NCI-H774 (cell line): ENCODE measurements at regions not wholly inside any gene's neighbourhood (a gene's known extent, or its start where the extent isn't known, plus 50 kb on each side); places are given as distances from the start of the nearest gene placed in this dataset.

Source experiments
- DNase-seq: peaks from one replicate; lab custom pipeline; 2025; lab: John Stamatoyannopoulos, UW

GRCh38 chr5:158482125-158482524 lies 617.6 kb downstream of the EBF1 start:
- no peak for DNase-seq

GRCh38 chr5:158478139-158478538 lies 619.2 kb upstream of the CLINT1 start:
- DNase-seq: no peak

- DNase-seq: no peak
Observed at GRCh38 chr5:158477214-158477613, 618.3 kb upstream of the CLINT1 start.

GRCh38 chr5:158473016-158473635 lies 614.2 kb upstream of the CLINT1 start:
- no peak for DNase-seq

GRCh38 chr5:158471535-158471924 lies 612.6 kb upstream of the CLINT1 start:
- DNase-seq: no peak

- DNase-seq: no peak
Observed at GRCh38 chr5:158470764-158471534, 612.0 kb upstream of the CLINT1 start.

- no peak for DNase-seq
Observed at GRCh38 chr5:158468444-158468843, 609.5 kb upstream of the CLINT1 start.

- DNase-seq: no peak
Observed at GRCh38 chr5:158466191-158466590, 607.2 kb upstream of the CLINT1 start.

- DNase-seq: no peak
Observed at GRCh38 chr5:158465086-158465972, 606.4 kb upstream of the CLINT1 start.

- DNase-seq: no peak
Observed at GRCh38 chr5:158464383-158464782, 605.4 kb upstream of the CLINT1 start.

GRCh38 chr5:158463938-158464337 lies 605.0 kb upstream of the CLINT1 start:
- no peak for DNase-seq

- DNase-seq: no peak
Observed at GRCh38 chr5:158463188-158463587, 604.2 kb upstream of the CLINT1 start.

GRCh38 chr5:158462349-158463114 lies 603.6 kb upstream of the CLINT1 start:
- DNase-seq: no peak

- DNase-seq: no peak
Observed at GRCh38 chr5:158461240-158461854, 602.4 kb upstream of the CLINT1 start.

GRCh38 chr5:158458086-158458485 lies 599.1 kb upstream of the CLINT1 start:
- DNase-seq: no peak

- DNase-seq: no peak
Observed at GRCh38 chr5:158456756-158457155, 597.8 kb upstream of the CLINT1 start.

- DNase-seq: no peak
Observed at GRCh38 chr5:158456241-158456640, 597.3 kb upstream of the CLINT1 start.

- DNase-seq: no peak
Observed at GRCh38 chr5:158451993-158452672, 593.2 kb upstream of the CLINT1 start.

GRCh38 chr5:158451203-158451992 lies 592.5 kb upstream of the CLINT1 start:
- no peak for DNase-seq

- DNase-seq: no peak
Observed at GRCh38 chr5:158450751-158451171, 591.8 kb upstream of the CLINT1 start.
